OCI-LY7 (cell line): ENCODE measurements at regions not wholly inside any gene's neighbourhood (a gene's known extent, or its start where the extent isn't known, plus 50 kb on each side); places are given as distances from the start of the nearest gene placed in this dataset.

Experiments
- CTCF ChIP-seq: fragments of 200-600 bp; sonication (generic); conservative IDR thresholded peaks from 2 replicates; pipeline ENCODE4 v1.5.1; 2014; ENCODE audit warnings: mild to moderate bottlenecking, antibody characterized with exemption, low read length, moderate library complexity, mixed read lengths
- EZH2phosphoT487 ChIP-seq: fragments of 200-600 bp; sonication (generic); IDR thresholded peaks from 2 replicates; pipeline ENCODE4 v1.6.1; 2018; ENCODE audit warnings: low read depth, borderline replicate concordance, mild to moderate bottlenecking, mixed run types, antibody characterized with exemption, low read length, moderate library complexity, mixed read lengths

- TF ChIP-seq CTCF (no peak), EZH2phosphoT487 (no peak)
Observed at GRCh38 chr9:25442526-25442925, 235.7 kb downstream of the TUSC1 start.
